CD4-positive, alpha-beta T cell treated with Interleukin-6 for 4 hours (primary cell): ENCODE measurements at regions not wholly inside any gene's neighbourhood (a gene's known extent, or its start where the extent isn't known, plus 50 kb on each side); places are given as distances from the start of the nearest gene placed in this dataset.

ENCODE experiments used
- DNase-seq: peaks from one replicate; pipeline ENCODE4 v3.0.0-alpha.2; 2020; ENCODE audit warnings: mixed read lengths

- no peak for DNase-seq
Measured at GRCh38 chr5:158552241-158552640, 547.5 kb downstream of the EBF1 start.

- DNase-seq: no peak
Measured at GRCh38 chr5:158549311-158549710, 550.4 kb downstream of the EBF1 start.

DNA sequence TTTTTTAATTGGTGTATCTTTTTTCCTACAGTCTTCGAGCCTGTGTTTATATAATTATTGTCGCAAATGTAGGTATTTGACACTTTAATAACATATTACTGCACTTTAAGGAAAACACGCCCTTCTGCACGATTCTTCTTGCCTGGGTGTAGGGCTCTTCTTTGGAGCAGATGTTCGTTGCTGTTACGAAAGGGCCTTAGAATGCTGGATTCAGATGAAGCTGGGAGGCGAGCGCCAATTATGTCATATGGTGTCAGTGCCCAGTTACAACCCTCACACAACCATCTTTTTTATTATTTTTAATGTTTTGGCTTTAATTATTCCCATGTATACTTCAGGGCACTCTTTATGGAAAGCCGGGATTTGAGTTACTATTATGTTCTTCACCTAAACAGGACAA lies 553.0 kb downstream of the EBF1 start:
- no peak for DNase-seq

DNA sequence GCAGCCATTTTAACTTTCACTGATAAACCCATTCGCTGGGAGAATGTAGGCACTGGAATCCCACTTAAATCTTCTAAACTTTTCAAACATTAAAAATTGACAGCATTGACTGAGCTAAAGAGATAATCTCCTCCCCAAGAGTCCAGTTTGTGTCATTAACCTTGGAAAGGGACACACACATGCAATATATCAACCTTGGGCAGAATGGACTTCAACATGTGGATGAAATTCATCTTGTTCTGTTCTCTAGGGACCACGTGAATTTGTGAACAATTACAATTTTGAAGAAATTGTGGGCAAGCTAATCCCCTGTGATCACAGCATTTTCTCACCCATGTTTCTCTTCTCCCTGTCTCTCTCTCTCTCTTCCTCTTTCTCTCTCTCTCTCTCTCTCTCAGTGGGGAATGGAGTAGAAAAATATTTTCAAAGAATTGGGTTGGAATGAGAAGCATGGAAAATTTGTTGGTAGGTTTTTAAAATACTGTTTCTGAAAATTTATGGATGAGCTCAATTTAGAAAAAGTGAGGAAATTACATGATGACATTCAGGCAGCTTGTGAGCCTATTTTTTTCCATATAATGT lies 553.7 kb downstream of the EBF1 start:
- DNase-seq: no peak

GRCh38 chr5:158544388-158545339 lies 555.1 kb downstream of the EBF1 start:
- DNase-seq: no peak

DNA sequence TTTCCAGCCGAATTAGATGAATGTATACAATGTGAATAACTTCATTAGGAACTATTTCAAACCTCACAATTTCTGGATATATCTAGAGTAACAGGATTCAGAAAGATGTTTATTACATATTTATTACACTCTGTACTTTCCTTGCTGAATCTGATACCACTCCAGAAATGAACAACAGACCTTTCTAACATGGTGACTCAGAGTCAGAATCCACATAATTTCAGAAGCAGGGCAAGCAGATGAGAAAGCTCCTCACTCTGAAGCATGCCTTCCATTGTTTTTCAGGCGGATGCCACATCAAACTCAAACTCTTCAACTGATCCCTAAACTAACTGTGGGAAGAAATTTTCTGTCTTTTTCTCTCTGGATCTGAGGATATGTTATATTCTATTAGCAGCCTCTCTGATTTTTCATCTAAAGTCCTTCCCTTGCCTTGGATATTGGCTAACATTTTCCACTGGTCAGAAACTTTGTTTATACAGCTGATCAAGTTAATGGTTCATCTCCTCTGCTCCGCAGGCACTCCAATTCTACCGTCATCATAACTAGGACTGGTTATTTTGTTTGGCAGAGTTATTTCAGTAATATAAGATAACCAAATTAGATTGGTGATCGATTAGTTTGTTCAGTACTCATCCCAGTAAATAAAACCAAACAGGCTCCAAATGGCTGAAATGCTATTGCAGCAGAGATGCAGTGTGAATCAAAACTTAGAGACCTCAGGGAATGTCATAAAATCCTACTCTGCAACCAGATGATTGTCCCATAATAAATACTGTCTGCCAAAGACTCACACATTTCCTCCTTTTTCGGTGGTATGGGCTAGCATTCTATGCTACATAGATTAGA lies 556.0 kb downstream of the EBF1 start:
- no peak for DNase-seq

DNA sequence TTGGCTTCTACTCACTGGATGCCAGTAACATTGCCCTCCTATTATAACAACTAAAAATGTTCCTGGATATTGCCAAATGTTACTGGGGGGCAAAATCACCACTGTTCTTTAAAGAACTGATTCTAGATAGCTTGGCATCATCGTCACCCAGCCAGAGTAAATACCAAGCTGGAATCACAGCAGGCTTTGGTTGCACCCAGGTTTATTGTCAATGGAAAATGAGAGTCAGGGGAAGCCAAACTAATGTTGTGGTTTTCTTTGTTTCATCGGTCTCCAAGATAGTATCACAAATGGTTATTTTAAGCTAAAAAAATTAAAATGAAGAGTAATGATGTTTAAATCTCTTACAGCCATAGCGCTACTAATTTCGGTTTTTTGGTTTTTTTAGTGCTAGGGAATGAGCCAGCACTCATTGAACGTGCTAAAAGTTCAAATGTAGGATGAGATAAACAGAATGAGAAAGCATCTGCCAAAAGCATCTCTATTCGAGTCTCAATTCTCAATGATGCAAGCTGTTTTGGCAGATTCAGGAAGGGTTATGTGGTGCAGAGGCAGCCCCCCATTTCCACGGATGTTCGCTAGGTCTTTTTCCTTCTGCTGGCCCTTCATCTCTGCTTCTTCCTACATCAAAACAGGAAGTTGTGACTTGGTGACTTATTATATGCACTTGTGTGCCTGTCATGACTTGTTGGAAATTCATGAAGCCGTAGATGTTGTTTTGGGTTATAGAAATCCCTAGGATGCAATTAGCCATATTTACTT lies 558.0 kb downstream of the EBF1 start:
- DNase-seq: no peak

GRCh38 chr5:158538506-158539074 lies 561.1 kb downstream of the EBF1 start:
- no peak for DNase-seq

DNA sequence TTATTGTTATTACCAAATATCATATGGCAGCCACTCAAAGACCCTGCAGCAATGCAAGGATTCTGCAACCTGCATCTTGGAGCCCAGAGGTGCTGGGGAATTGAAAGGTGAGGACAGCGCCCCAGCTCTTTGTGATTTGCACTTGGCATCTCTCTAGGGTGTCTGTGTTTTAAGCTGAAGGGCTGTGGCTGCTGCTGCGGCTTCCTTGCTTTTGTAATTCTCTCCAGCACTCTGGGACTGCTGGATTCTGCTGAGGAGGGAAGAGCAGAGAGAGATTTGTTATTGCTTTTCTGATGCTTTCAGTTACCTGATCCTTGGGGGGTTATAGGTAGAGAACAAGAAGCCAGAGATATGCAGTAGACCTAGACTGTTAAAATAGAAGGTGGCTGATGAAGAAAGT lies 562.4 kb downstream of the EBF1 start:
- no peak for DNase-seq

DNA sequence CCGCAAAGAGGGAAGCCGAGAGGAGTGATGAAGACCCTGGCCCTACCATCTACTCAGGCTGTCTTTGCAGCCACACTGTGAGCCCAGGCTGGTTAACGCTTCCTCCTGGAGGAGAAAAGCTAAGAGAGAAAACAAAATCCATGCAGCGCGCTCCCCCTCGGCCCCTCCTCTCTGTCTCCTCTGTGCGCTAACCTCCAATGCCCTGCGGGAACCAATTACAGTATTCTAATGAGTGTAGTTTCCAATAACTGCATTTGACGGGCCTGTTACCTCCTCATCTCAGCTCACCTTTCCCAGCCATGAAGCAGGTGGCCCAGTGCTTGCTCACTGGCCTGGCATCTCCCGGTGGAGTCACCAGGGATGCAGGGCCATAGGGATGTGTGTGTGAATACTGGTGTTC lies 565.5 kb downstream of the EBF1 start:
- DNase-seq: no peak

DNA sequence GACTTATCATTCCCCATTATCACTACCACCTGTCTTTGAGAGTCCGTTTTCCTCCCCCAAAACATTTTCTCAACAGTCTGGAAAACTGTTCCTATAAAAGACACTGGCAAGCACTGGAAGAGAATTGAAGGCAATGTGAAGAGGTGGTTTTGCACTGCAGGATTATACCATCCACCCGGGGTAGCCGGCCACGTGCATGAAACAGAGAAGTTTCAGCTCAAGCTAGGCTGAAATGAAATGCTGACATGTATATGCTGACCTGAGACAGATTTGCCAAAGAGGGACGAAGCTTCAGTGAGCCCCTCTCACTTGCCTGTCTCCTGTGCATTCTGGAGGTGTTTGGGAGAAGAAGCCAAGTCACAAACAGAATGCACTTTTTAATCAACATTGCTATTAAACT lies 567.0 kb downstream of the EBF1 start:
- no peak for DNase-seq

GRCh38 chr5:158531860-158532259 lies 567.9 kb downstream of the EBF1 start:
- no peak for DNase-seq

GRCh38 chr5:158530115-158530514 lies 569.6 kb downstream of the EBF1 start:
- no peak for DNase-seq

GRCh38 chr5:158529454-158529853 lies 570.3 kb downstream of the EBF1 start:
- no peak for DNase-seq

DNA sequence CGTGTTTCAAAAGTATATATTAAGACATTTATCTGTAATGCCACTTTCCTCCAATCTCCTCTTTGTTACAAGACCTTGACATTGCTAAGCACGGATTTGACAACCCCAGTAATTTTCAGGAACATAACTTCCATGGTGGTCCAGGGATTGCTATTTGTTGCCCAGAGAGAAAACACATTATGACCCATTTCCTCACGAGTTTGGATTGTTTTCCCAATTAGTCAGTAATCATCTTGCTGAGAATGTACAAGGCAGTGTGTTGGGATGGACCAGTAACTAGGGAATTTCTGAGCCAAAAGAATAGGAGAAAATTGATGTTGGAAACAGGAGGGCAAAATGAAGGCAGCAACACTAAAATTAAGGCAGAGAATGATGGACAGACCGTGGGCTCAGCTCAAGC lies 574.1 kb downstream of the EBF1 start:
- DNase-seq: no peak

- no peak for DNase-seq
Measured at GRCh38 chr5:158524070-158524469, 575.6 kb downstream of the EBF1 start.

DNA sequence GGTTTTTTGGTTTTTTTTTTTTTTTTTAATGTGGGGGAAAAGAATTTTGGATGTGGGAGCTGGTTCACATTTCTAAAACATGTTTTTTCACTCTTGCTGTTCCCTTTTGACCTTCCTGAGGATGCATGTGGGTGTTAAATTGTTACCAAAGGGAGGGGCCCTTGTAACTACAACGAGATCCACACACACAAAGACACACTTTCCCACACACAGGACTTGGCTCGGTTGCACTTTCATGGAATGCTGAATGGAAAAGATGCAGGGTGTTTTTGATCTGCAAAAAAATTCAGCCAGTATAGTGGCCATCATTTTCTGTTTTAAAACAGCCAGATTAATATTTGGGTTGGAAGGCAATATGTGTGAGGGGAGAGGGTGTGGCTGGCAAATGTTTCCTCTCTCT lies 576.9 kb downstream of the EBF1 start:
- DNase-seq: no peak

DNA sequence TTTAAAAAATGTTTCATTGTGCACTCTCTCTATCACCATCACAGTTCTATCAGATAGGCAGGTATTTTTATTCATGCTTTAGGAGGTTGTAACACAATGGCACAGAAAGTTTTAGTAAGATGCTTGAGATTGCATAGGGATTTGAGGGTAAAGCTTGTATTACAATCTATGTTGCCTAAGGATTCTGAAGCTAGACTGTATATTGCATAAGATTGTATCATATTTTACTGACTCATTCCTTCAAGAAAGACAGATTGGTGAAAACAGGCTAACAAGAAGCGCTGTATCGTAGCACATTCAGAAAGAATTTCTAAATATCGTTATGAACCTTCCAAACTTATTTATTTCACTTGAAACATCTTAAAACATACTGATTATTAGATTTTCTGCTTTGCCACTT lies 577.7 kb downstream of the EBF1 start:
- no peak for DNase-seq

- DNase-seq: no peak
Measured at GRCh38 chr5:158519433-158520021, 580.2 kb downstream of the EBF1 start.

- DNase-seq: no peak
Measured at GRCh38 chr5:158516521-158516920, 583.2 kb downstream of the EBF1 start.

- no peak for DNase-seq
Measured at GRCh38 chr5:158514986-158515359, 584.7 kb downstream of the EBF1 start.
